NCI-H69 (cell line): ENCODE measurements at regions not wholly inside any gene's neighbourhood (a gene's known extent, or its start where the extent isn't known, plus 50 kb on each side); places are given as distances from the start of the nearest gene placed in this dataset.
A peak's percentile ranks its signal among the peaks of the same experiment; 100 is the strongest.
"Not testable (repeated sequence)": the region's sequence is repeated elsewhere in the genome, so short reads cannot be mapped to it uniquely, and the experiment has no call there.

Experiments
- DNase-seq: peaks from one replicate; lab custom pipeline; 2025; lab: John Stamatoyannopoulos, UW

GRCh38 chrX:55142206-55142918 lies 53.5 kb downstream of the PAGE2 start:
- DNase-seq, result no peak

- no peak for DNase-seq
Measured at GRCh38 chrX:55142919-55143310, 54.1 kb downstream of the PAGE2 start.

- no peak for DNase-seq
Measured at GRCh38 chrX:55143621-55144020, 54.8 kb downstream of the PAGE2 start.

GRCh38 chrX:55144697-55145096 lies 55.9 kb downstream of the PAGE2 start:
- no peak for DNase-seq

GRCh38 chrX:55149242-55149641 lies 60.4 kb downstream of the PAGE2 start:
- no peak for DNase-seq

- no peak for DNase-seq
Measured at GRCh38 chrX:55151199-55151598, 62.4 kb downstream of the PAGE2 start.

- no peak for DNase-seq
Measured at GRCh38 chrX:55159551-55159950, 60.6 kb upstream of the PAGE5 start.

- DNase-seq, result peak; percentile 91
Measured at GRCh38 chrX:55160685-55161552, 59.2 kb upstream of the PAGE5 start.

- DNase-seq, result peak; percentile 31
Measured at GRCh38 chrX:55161581-55161980, 58.6 kb upstream of the PAGE5 start.

- DNase-seq, result no peak
Measured at GRCh38 chrX:55163171-55163570, 57.0 kb upstream of the PAGE5 start.

GRCh38 chrX:55165026-55165425 lies 55.1 kb upstream of the PAGE5 start:
- not testable (repeated sequence) for DNase-seq

GRCh38 chrX:55167124-55167803 lies 52.9 kb upstream of the PAGE5 start:
- DNase-seq, result no peak

GRCh38 chrX:55167901-55168300 lies 52.2 kb upstream of the PAGE5 start:
- no peak for DNase-seq

- no peak for DNase-seq
Measured at GRCh38 chrX:55169782-55170181, 50.4 kb upstream of the PAGE5 start.
